ENCODE measurements at regions not wholly inside any gene's neighbourhood (a gene's known extent, or its start where the extent isn't known, plus 50 kb on each side); places are given as distances from the start of the nearest gene placed in this dataset.

DNA sequence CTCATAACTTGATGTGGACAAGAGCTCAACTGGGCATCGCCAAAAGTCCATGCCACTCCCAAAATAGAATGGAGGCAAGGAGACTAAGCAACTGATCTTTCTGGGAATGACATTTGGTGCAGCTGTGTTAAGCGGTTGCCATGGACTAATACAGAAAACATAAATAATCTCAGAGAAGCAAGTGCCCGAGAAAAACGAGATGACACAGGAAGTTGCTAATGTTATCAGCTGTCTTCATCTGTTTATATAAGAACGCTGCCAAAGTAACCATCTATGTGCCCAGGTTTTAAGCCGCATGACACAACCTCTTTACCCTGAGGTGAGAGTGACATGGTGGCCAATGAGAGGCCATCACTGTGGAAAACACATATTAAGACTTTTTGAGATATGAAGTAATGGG lies 54.9 kb upstream of the SACS start:
- Histone ChIP-seq H3K27me3 (ENCODE audit: insufficient read depth, low read length) (no peaks in the 10 kb centered on the region), H3K4me1 (ENCODE audit: insufficient read depth, low read length) (peaks cover 3% of the 10 kb centered on the region), H3K4me3 (ENCODE audit: insufficient read depth, low read length) (no peak overlapping the region), H2AFZ (ENCODE audit: low read length) (no peak overlapping the region), H3K9me3 (ENCODE audit: low read depth, low read length) (no peaks in the 10 kb centered on the region), H3K79me2 (ENCODE audit: insufficient read depth, low read length) (no peaks in the 10 kb centered on the region), H3K36me3 (ENCODE audit: insufficient read depth, low read length) (no peaks in the 10 kb centered on the region), H3K27ac (ENCODE audit: low read depth, low read length) (no peak overlapping the region), H3K4me2 (ENCODE audit: insufficient read depth, low read length) (no peak overlapping the region), H4K20me1 (ENCODE audit: insufficient read depth, low read length) (no peaks in the 10 kb centered on the region)
- TF ChIP-seq, protein P1, sequence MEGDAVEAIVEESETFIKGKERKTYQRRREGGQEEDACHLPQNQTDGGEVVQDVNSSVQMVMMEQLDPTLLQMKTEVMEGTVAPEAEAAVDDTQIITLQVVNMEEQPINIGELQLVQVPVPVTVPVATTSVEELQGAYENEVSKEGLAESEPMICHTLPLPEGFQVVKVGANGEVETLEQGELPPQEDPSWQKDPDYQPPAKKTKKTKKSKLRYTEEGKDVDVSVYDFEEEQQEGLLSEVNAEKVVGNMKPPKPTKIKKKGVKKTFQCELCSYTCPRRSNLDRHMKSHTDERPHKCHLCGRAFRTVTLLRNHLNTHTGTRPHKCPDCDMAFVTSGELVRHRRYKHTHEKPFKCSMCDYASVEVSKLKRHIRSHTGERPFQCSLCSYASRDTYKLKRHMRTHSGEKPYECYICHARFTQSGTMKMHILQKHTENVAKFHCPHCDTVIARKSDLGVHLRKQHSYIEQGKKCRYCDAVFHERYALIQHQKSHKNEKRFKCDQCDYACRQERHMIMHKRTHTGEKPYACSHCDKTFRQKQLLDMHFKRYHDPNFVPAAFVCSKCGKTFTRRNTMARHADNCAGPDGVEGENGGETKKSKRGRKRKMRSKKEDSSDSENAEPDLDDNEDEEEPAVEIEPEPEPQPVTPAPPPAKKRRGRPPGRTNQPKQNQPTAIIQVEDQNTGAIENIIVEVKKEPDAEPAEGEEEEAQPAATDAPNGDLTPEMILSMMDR (IDR thresholded peaks at IDR 0.05; ENCODE audit: extremely low read depth, low read depth, low read length), result no peak
- DNase-seq (ENCODE audit: insufficient read length, low spot score, missing footprints), result no peak

DNA sequence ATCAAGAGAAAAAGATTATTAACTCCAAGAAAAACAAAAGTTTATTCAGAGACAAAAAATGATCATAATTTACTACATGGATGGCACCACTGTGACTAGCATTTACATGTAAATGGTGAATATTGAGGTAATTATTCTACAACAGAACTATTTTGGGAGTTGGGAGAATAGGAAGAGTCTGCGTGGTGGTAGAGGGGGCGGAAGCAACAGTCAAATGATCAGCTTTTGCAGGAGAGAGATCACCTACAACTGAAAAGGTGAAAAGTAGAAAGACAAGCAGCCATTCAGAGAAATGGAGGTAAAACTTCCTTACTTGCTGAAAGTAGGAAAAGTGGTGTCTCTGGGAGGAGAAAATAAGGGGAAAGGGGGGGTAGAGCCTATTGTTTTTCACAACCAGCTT lies 62.8 kb upstream of the SACS start:
- TF ChIP-seq, protein P1 (IDR thresholded peaks at IDR 0.05; ENCODE audit: extremely low read depth, low read depth, low read length), result no peak
- Histone ChIP-seq H3K4me2 (ENCODE audit: insufficient read depth, low read length) (no peak overlapping the region), H4K20me1 (ENCODE audit: insufficient read depth, low read length) (no peaks in the 10 kb centered on the region), H3K9me3 (ENCODE audit: low read depth, low read length) (no peaks in the 10 kb centered on the region), H3K27ac (ENCODE audit: low read depth, low read length) (no peak overlapping the region), H3K79me2 (ENCODE audit: insufficient read depth, low read length) (no peaks in the 10 kb centered on the region), H3K36me3 (ENCODE audit: insufficient read depth, low read length) (no peaks in the 10 kb centered on the region), H2AFZ (ENCODE audit: low read length) (no peak overlapping the region), H3K4me3 (ENCODE audit: insufficient read depth, low read length) (no peak overlapping the region), H3K4me1 (ENCODE audit: insufficient read depth, low read length) (peaks cover 10% of the 10 kb centered on the region), H3K27me3 (ENCODE audit: insufficient read depth, low read length) (no peaks in the 10 kb centered on the region)
- no peak for DNase-seq (ENCODE audit: insufficient read length, low spot score, missing footprints)

DNA sequence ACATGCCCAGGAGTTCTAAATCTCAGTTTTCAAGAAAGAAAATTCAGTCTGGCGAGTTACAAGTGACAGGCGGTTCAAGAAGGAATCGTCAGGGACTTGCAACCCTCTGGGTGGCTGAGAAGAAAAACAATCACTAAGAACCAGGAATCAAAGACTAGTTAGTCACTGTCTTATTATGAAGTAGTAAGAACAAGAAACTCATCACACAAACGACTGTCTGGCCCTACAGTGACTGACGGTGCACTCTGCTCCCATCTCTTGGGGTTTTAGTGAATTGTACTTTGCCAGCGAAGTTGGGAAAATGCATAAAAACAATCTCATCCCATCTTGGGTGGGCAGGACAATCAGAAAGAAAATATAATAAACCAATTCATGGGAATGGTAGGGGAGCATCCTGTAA lies 63.7 kb upstream of the SACS start:
- Histone ChIP-seq H3K9me3 (ENCODE audit: low read depth, low read length) (no peaks in the 10 kb centered on the region), H4K20me1 (ENCODE audit: insufficient read depth, low read length) (no peaks in the 10 kb centered on the region)

DNA sequence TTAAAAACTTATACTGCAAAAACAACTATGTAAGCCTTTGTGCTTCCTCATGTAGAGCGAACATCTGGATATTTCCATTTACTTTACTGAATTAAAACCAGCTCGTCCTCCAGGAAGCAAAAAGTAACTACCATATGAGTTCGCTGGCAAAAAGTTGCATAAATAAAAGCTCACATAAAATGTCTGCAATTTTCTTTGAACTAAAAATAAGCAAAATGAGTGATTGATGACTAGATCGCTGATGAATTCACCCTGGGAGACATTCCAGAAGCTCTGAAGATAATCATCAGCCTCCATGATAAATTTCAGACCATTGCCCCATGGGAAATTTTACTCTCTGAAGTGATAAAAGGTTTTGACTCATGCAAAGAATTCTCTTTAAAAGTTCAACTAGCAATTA lies 67.3 kb upstream of the SACS start:
- H3K79me2 ChIP-seq (ENCODE audit: insufficient read depth, low read length), result no peaks in the 10 kb centered on the region
- H3K27ac ChIP-seq (ENCODE audit: low read depth, low read length), result peak overlapping the region; percentile 81
- no peaks in the 10 kb centered on the region for H3K36me3 ChIP-seq (ENCODE audit: insufficient read depth, low read length)
- peak overlapping the region; percentile 55 for H3K4me2 ChIP-seq (ENCODE audit: insufficient read depth, low read length)
- no peaks in the 10 kb centered on the region for H4K20me1 ChIP-seq (ENCODE audit: insufficient read depth, low read length)
- TF ChIP-seq, protein P1 (IDR thresholded peaks at IDR 0.05; ENCODE audit: extremely low read depth, low read depth, low read length), result no peak
- no peak overlapping the region for H3K4me3 ChIP-seq (ENCODE audit: insufficient read depth, low read length)
- peak; percentile 90 for DNase-seq (ENCODE audit: insufficient read length, low spot score, missing footprints)
- no peaks in the 10 kb centered on the region for H3K27me3 ChIP-seq (ENCODE audit: insufficient read depth, low read length)
- peak overlapping the region; percentile 30 for H2AFZ ChIP-seq (ENCODE audit: low read length)
- H3K9me3 ChIP-seq (ENCODE audit: low read depth, low read length), result no peaks in the 10 kb centered on the region
- H3K4me1 ChIP-seq (ENCODE audit: insufficient read depth, low read length), result peaks cover 42% of the 10 kb centered on the region

More for the DNA sequence above, 63.7 kb upstream of the SACS start:
- Histone ChIP-seq H3K4me3 (ENCODE audit: insufficient read depth, low read length) (no peak overlapping the region), H3K4me2 (ENCODE audit: insufficient read depth, low read length) (no peak overlapping the region), H3K4me1 (ENCODE audit: insufficient read depth, low read length) (peaks cover 18% of the 10 kb centered on the region), H2AFZ (ENCODE audit: low read length) (no peak overlapping the region), H3K27ac (ENCODE audit: low read depth, low read length) (no peak overlapping the region), H3K27me3 (ENCODE audit: insufficient read depth, low read length) (no peaks in the 10 kb centered on the region), H3K36me3 (ENCODE audit: insufficient read depth, low read length) (no peaks in the 10 kb centered on the region), H3K79me2 (ENCODE audit: insufficient read depth, low read length) (no peaks in the 10 kb centered on the region)
- peak; percentile 58 for DNase-seq (ENCODE audit: insufficient read length, low spot score, missing footprints)
- TF ChIP-seq, protein P1 (IDR thresholded peaks at IDR 0.05; ENCODE audit: extremely low read depth, low read depth, low read length), result no peak

All from osteoblast (primary cell).